Astrocyte (in vitro differentiated cells and primary cell): ENCODE measurements at regions not wholly inside any gene's neighbourhood (a gene's known extent, or its start where the extent isn't known, plus 50 kb on each side); places are given as distances from the start of the nearest gene placed in this dataset.

ENCODE experiments used
- DNase-seq: peaks from one replicate; pipeline ENCODE4 v3.0.0-alpha.2; 2010; ENCODE audit warnings: low read depth
- FAIRE-seq: peaks from 2 replicates; lab custom pipeline; 2011; peaks lifted over from hg19 to GRCh38; lab: Jason Lieb, UNC
- H2AFZ ChIP-seq: 2 replicates; pipeline ENCODE4 v1.6.0; 2012; ENCODE audit warnings: low read depth, low read length, inconsistent platforms
- H3K27ac ChIP-seq: 2 replicates; pipeline ENCODE4 v1.5.1; 2011; ENCODE audit warnings: low read depth, low read length, inconsistent platforms
- H3K27me3 ChIP-seq: 2 replicates; pipeline ENCODE4 v1.6.0; 2011; ENCODE audit warnings: low read length, inconsistent platforms; ENCODE audit not compliant: insufficient read depth
- H3K36me3 ChIP-seq: 2 replicates; pipeline ENCODE4 v1.5.1; 2011; ENCODE audit warnings: low read length, inconsistent platforms; ENCODE audit not compliant: insufficient read depth
- H3K4me1 ChIP-seq: 2 replicates; pipeline ENCODE4 v1.5.1; 2011; ENCODE audit warnings: low read length, inconsistent platforms; ENCODE audit not compliant: insufficient read depth
- H3K4me2 ChIP-seq: 2 replicates; pipeline ENCODE4 v1.6.0; 2012; ENCODE audit warnings: low read length, inconsistent platforms
- H3K4me3 ChIP-seq: 2 replicates; pipeline ENCODE4 v1.5.1; 2011; ENCODE audit warnings: low read depth, mild to moderate bottlenecking, low read length, inconsistent platforms; ENCODE audit not compliant: insufficient read depth
- H3K79me2 ChIP-seq: 2 replicates; pipeline ENCODE4 v1.6.0; 2012; ENCODE audit warnings: mild to moderate bottlenecking, low read length, inconsistent platforms; ENCODE audit not compliant: insufficient read depth
- H3K9ac ChIP-seq: 2 replicates; pipeline ENCODE4 v1.6.0; 2012; ENCODE audit warnings: mild to moderate bottlenecking, low read length, inconsistent platforms
- H3K9me3 ChIP-seq: 2 replicates; pipeline ENCODE4 v1.5.1; 2012; ENCODE audit warnings: low read depth, mild to moderate bottlenecking, low read length, inconsistent platforms; ENCODE audit not compliant: insufficient read depth
- H4K20me1 ChIP-seq: 2 replicates; pipeline ENCODE4 v1.6.0; 2012; ENCODE audit warnings: low read length, inconsistent platforms; ENCODE audit not compliant: insufficient read depth
- H3K27ac Mint-ChIP-seq: one replicate; pipeline ENCODE4 v1.8.0; 2021; ENCODE audit warnings: mild to moderate bottlenecking, mixed read lengths; ENCODE audit not compliant: unreplicated experiment
- H3K27me3 Mint-ChIP-seq: one replicate; pipeline ENCODE4 v1.8.0; 2021; ENCODE audit warnings: low read depth, mixed read lengths; ENCODE audit not compliant: unreplicated experiment
- H3K36me3 Mint-ChIP-seq: one replicate; pipeline ENCODE4 v1.8.0; 2021; ENCODE audit warnings: low read depth, mixed read lengths; ENCODE audit not compliant: unreplicated experiment
- H3K4me1 Mint-ChIP-seq: one replicate; pipeline ENCODE4 v1.8.0; 2021; ENCODE audit warnings: low read depth, mixed read lengths; ENCODE audit not compliant: unreplicated experiment
- H3K4me3 Mint-ChIP-seq: one replicate; pipeline ENCODE4 v1.8.0; 2021; ENCODE audit warnings: mild to moderate bottlenecking, moderate library complexity, mixed read lengths; ENCODE audit not compliant: unreplicated experiment
- H3K9me3 Mint-ChIP-seq: one replicate; pipeline ENCODE4 v1.8.0; 2021; ENCODE audit warnings: mild to moderate bottlenecking, mixed read lengths; ENCODE audit not compliant: unreplicated experiment
- EZH2 ChIP-seq: IDR thresholded peaks from 2 replicates; pipeline ENCODE4 v1.6.1; 2012; ENCODE audit warnings: mild to moderate bottlenecking, low read length, inconsistent platforms; ENCODE audit not compliant: insufficient read depth
- TF ChIP-seq, protein P1 (sequence below): IDR thresholded peaks from 2 replicates; pipeline ENCODE4 v1.5.1; 2011; ENCODE audit warnings: low read depth, mild to moderate bottlenecking, inconsistent platforms, low read length, moderate library complexity; ENCODE audit not compliant: insufficient read depth

DNA sequence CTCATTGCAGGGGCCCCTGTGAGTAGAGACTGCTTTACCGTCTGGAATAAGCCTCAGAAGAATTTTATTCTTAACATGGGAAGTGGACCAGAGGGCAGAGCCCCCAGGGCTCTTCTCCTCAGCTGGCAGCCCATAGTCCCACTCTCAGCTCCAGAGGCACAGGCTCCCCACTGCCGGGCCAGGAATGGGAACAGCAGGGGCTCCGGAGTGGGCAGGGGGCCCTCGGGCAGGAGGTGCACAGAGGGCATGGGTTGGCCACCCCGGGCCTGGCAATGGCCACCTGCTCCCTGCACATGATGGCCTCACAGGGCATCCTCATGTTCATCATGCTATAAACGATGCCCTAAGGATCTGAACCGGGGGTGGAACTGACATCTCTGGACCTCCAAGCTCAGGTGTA, 1469.7 kb downstream of the BRD1 start:
- no peaks in the 10 kb centered on the region for H3K4me1 ChIP-seq
- Mint-ChIP-seq H3K27ac (no peak overlapping the region), H3K4me1 (no peaks in the 10 kb centered on the region), H3K36me3 (peaks cover 2% of the 10 kb centered on the region), H3K9me3 (peaks cover 2% of the 10 kb centered on the region), H3K4me3 (no peak overlapping the region), H3K27me3 (peaks cover 11% of the 10 kb centered on the region)
- H3K36me3 ChIP-seq, result no peaks in the 10 kb centered on the region
- no peaks in the 10 kb centered on the region for H3K27me3 ChIP-seq
- no peak overlapping the region for H2AFZ ChIP-seq
- no peak overlapping the region for H3K4me3 ChIP-seq
- no peak overlapping the region for H3K9ac ChIP-seq
- DNase-seq (no peak), FAIRE-seq (no peak)
- H3K9me3 ChIP-seq, result peaks cover under 1% of the 10 kb centered on the region
- no peak overlapping the region for H3K27ac ChIP-seq
- no peak for TF ChIP-seq EZH2
- TF ChIP-seq, protein P1, sequence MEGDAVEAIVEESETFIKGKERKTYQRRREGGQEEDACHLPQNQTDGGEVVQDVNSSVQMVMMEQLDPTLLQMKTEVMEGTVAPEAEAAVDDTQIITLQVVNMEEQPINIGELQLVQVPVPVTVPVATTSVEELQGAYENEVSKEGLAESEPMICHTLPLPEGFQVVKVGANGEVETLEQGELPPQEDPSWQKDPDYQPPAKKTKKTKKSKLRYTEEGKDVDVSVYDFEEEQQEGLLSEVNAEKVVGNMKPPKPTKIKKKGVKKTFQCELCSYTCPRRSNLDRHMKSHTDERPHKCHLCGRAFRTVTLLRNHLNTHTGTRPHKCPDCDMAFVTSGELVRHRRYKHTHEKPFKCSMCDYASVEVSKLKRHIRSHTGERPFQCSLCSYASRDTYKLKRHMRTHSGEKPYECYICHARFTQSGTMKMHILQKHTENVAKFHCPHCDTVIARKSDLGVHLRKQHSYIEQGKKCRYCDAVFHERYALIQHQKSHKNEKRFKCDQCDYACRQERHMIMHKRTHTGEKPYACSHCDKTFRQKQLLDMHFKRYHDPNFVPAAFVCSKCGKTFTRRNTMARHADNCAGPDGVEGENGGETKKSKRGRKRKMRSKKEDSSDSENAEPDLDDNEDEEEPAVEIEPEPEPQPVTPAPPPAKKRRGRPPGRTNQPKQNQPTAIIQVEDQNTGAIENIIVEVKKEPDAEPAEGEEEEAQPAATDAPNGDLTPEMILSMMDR, result no peak
- H3K4me2 ChIP-seq, result no peak overlapping the region
- no peaks in the 10 kb centered on the region for H4K20me1 ChIP-seq
- H3K79me2 ChIP-seq, result no peaks in the 10 kb centered on the region

GRCh38 chr22:48357196-48357595, 1470.5 kb downstream of the BRD1 start:
- H3K4me1 Mint-ChIP-seq, result no peaks in the 10 kb centered on the region
- no peak overlapping the region for H3K4me3 Mint-ChIP-seq
- peaks cover 2% of the 10 kb centered on the region for H3K9me3 Mint-ChIP-seq
- Histone ChIP-seq H2AFZ (no peak overlapping the region), H3K9ac (no peak overlapping the region), H3K9me3 (no peaks in the 10 kb centered on the region), H4K20me1 (no peaks in the 10 kb centered on the region), H3K4me2 (no peak overlapping the region), H3K79me2 (no peaks in the 10 kb centered on the region), H3K27ac (no peak overlapping the region), H3K27me3 (no peaks in the 10 kb centered on the region), H3K36me3 (no peaks in the 10 kb centered on the region), H3K4me1 (no peaks in the 10 kb centered on the region), H3K4me3 (no peak overlapping the region)
- no peak for DNase-seq
- TF ChIP-seq, protein P1, result no peak
- no peak for TF ChIP-seq EZH2
- no peak overlapping the region for H3K27ac Mint-ChIP-seq
- no peak for FAIRE-seq
- peaks cover 16% of the 10 kb centered on the region for H3K27me3 Mint-ChIP-seq
- peaks cover 2% of the 10 kb centered on the region for H3K36me3 Mint-ChIP-seq

DNA sequence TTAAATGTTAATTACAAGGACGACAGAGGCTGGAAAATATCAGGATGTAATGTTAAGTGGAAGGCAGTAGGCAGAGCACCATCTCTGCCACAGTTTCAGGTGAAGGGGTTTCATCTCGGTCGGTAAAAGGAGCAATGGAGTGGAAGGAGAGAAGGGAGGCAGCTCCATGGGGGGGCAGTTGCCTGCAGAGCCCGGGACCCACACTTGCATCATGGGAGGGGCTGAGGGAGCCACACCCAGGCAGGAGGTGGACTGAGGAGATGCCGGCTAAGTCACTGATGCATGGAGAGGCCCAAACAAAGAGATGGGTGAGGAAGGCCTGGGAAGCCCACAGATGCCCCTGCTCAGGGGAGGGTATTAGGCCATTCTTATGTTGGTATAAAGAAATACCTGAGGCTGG, 1470.9 kb downstream of the BRD1 start:
- peaks cover 2% of the 10 kb centered on the region for H3K36me3 Mint-ChIP-seq
- Histone ChIP-seq H2AFZ (no peak overlapping the region), H3K36me3 (no peaks in the 10 kb centered on the region), H3K4me2 (no peak overlapping the region), H3K9ac (no peak overlapping the region), H3K4me1 (no peaks in the 10 kb centered on the region), H4K20me1 (no peaks in the 10 kb centered on the region), H3K9me3 (no peaks in the 10 kb centered on the region), H3K79me2 (no peaks in the 10 kb centered on the region), H3K27me3 (no peaks in the 10 kb centered on the region), H3K27ac (no peak overlapping the region), H3K4me3 (no peak overlapping the region)
- peaks cover 16% of the 10 kb centered on the region for H3K27me3 Mint-ChIP-seq
- H3K4me3 Mint-ChIP-seq, result no peak overlapping the region
- FAIRE-seq (no peak), DNase-seq (no peak)
- H3K4me1 Mint-ChIP-seq, result no peaks in the 10 kb centered on the region
- TF ChIP-seq, protein P1, result no peak
- TF ChIP-seq EZH2, result no peak
- no peak overlapping the region for H3K27ac Mint-ChIP-seq
- peaks cover 2% of the 10 kb centered on the region for H3K9me3 Mint-ChIP-seq
